ENCODE measurements at regions not wholly inside any gene's neighbourhood (a gene's known extent, or its start where the extent isn't known, plus 50 kb on each side); places are given as distances from the start of the nearest gene placed in this dataset.

DNA sequence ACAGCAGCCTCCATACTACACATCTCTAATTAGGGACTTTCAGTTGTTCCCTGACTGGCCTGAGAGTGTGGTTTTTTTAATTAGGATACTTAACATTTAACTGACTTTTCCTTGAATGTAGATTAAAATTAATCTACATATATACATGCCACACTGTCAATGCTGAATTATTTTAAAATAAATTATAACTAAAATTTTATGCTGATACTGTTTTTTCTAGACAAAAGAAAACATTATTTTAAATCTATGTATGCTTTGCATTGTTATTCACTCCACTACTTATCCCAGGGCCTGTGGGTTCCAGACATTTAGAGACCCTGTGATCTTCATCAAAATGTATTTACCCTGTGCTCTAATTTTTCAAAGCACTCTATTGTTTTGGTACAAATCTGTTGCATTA, 496.0 kb upstream of the MAP2 start:
- TF ChIP-seq POLR2A (IDR thresholded peaks at IDR 0.05) = no peak
- TF ChIP-seq, protein P1, sequence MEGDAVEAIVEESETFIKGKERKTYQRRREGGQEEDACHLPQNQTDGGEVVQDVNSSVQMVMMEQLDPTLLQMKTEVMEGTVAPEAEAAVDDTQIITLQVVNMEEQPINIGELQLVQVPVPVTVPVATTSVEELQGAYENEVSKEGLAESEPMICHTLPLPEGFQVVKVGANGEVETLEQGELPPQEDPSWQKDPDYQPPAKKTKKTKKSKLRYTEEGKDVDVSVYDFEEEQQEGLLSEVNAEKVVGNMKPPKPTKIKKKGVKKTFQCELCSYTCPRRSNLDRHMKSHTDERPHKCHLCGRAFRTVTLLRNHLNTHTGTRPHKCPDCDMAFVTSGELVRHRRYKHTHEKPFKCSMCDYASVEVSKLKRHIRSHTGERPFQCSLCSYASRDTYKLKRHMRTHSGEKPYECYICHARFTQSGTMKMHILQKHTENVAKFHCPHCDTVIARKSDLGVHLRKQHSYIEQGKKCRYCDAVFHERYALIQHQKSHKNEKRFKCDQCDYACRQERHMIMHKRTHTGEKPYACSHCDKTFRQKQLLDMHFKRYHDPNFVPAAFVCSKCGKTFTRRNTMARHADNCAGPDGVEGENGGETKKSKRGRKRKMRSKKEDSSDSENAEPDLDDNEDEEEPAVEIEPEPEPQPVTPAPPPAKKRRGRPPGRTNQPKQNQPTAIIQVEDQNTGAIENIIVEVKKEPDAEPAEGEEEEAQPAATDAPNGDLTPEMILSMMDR (IDR thresholded peaks at IDR 0.05) = no peak

All from uterus (tissue), 2 donors.